ENCODE measurements at regions not wholly inside any gene's neighbourhood (a gene's known extent, or its start where the extent isn't known, plus 50 kb on each side); places are given as distances from the start of the nearest gene placed in this dataset.

DNA sequence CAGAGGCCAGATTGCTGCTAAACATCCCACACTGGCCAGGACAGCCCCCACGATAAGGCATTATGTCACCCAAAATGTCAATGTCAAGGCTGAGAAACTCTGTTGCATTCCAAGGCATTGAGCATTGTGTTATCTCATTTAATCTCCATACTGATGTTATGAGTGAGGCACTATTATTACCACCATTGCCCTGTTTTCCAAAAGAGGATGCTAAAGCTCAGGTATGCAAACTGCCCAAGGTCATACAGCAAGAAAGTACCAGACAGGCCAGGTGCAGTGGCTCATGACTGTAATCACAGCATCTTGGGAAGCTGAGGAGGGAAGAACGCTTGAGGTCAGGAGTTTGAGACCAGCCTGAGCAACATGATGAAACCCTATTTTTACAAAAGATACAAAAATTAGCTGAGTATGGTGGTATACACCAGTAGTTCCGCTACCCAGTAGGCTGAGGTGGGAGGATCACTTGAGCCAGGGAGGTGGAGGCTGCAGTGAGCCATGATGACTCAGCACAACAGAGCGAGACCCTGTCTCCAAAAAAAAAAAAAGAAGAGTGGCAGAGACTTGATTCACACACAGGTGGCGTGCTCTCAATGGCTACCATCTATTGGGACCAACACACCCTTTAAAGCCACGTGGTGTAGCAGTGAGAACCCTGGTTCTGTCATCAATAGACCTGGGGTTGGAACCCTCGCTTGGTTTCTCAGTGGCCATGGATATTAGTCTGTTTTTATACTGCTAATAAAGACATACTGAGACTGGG lies 58.8 kb upstream of the GRIN2A start (continued):
- TF ChIP-seq BCL6B (tag by site-specific recombination; IDR thresholded peaks at IDR 0.05) = no peak

GRCh38 chr16:10242097-10242496 lies 59.9 kb upstream of the GRIN2A start:
- CTCF ChIA-PET = no interaction called here

GRCh38 chr16:10242916-10243315 lies 60.7 kb upstream of the GRIN2A start:
- CTCF ChIA-PET = no interaction called here
- POLR2A ChIA-PET = no interaction called here
- Histone ChIP-seq H3K36me3 (ENCODE audit: control insufficient read depth in 2 of 2, insufficient read depth in 1 of 2, low read length in 2 of 2) (no peaks in the 10 kb centered on the region), H3K9me3 (ENCODE audit: control insufficient read depth, insufficient read depth, low read depth, low read length) (no peaks in the 10 kb centered on the region), H3K4me1 (ENCODE audit: control insufficient read depth, insufficient read depth, low read length) (no peaks in the 10 kb centered on the region), H3K27ac (ENCODE audit: extremely low read depth, low read depth, low read length) (no peak overlapping the region), H3K4me3 (ENCODE audit: low read depth, low read length) (no peak overlapping the region)
- TF ChIP-seq ZNF785 (tag by site-specific recombination; IDR thresholded peaks at IDR 0.05) (no peak), ZNF843 (tag by site-specific recombination; IDR thresholded peaks at IDR 0.05) (no peak), SP7 (tag by site-specific recombination; IDR thresholded peaks at IDR 0.05) (no peak), PATZ1 (tag by site-specific recombination; IDR thresholded peaks at IDR 0.05) (no peak), HIC1 (tag by site-specific recombination; IDR thresholded peaks at IDR 0.05) (no peak), ZSCAN30 (tag by site-specific recombination; IDR thresholded peaks at IDR 0.05) (no peak), ZNF366 (tag by site-specific recombination; conservative IDR thresholded peaks at IDR 0.05) (no peak), ZNF560 (tag by site-specific recombination; IDR thresholded peaks at IDR 0.05; ENCODE audit: borderline replicate concordance) (no peak), SP3 (tag by site-specific recombination; IDR thresholded peaks at IDR 0.05) (no peak), ZNF624 (tag by site-specific recombination; IDR thresholded peaks at IDR 0.05) (no peak), PBX3 (CRISPR knock-in tag; IDR thresholded peaks at IDR 0.05) (no peak), ZNF132 (tag by site-specific recombination; IDR thresholded peaks at IDR 0.05; ENCODE audit: borderline replicate concordance) (no peak), ZNF600 (tag by site-specific recombination; IDR thresholded peaks at IDR 0.05) (no peak), ZNF501 (tag by site-specific recombination; IDR thresholded peaks at IDR 0.05) (no peak), KLF8 (tag by site-specific recombination; IDR thresholded peaks at IDR 0.05) (no peak), ZNF768 (tag by site-specific recombination; IDR thresholded peaks at IDR 0.05) (no peak)
- TF ChIP-seq, protein P1, sequence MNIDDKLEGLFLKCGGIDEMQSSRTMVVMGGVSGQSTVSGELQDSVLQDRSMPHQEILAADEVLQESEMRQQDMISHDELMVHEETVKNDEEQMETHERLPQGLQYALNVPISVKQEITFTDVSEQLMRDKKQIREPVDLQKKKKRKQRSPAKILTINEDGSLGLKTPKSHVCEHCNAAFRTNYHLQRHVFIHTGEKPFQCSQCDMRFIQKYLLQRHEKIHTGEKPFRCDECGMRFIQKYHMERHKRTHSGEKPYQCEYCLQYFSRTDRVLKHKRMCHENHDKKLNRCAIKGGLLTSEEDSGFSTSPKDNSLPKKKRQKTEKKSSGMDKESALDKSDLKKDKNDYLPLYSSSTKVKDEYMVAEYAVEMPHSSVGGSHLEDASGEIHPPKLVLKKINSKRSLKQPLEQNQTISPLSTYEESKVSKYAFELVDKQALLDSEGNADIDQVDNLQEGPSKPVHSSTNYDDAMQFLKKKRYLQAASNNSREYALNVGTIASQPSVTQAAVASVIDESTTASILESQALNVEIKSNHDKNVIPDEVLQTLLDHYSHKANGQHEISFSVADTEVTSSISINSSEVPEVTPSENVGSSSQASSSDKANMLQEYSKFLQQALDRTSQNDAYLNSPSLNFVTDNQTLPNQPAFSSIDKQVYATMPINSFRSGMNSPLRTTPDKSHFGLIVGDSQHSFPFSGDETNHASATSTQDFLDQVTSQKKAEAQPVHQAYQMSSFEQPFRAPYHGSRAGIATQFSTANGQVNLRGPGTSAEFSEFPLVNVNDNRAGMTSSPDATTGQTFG (tag by site-specific recombination; IDR thresholded peaks at IDR 0.05; ENCODE audit: borderline replicate concordance) = no peak

More at GRCh38 chr16:10242097-10242496, 59.9 kb upstream of the GRIN2A start:
- Histone ChIP-seq H3K9me3 (ENCODE audit: control insufficient read depth, insufficient read depth, low read depth, low read length) (no peaks in the 10 kb centered on the region), H3K4me1 (ENCODE audit: control insufficient read depth, insufficient read depth, low read length) (no peaks in the 10 kb centered on the region), H3K27ac (ENCODE audit: extremely low read depth, low read depth, low read length) (no peak overlapping the region), H3K4me3 (ENCODE audit: low read depth, low read length) (no peak overlapping the region), H3K36me3 (ENCODE audit: control insufficient read depth in 2 of 2, insufficient read depth in 1 of 2, low read length in 2 of 2) (no peaks in the 10 kb centered on the region)
- TF ChIP-seq ZIC2 (tag by site-specific recombination; IDR thresholded peaks at IDR 0.05) = 0 out of 2 replicates have a peak, but pooled peaks have one; percentile 27
- TF ChIP-seq, protein P2, sequence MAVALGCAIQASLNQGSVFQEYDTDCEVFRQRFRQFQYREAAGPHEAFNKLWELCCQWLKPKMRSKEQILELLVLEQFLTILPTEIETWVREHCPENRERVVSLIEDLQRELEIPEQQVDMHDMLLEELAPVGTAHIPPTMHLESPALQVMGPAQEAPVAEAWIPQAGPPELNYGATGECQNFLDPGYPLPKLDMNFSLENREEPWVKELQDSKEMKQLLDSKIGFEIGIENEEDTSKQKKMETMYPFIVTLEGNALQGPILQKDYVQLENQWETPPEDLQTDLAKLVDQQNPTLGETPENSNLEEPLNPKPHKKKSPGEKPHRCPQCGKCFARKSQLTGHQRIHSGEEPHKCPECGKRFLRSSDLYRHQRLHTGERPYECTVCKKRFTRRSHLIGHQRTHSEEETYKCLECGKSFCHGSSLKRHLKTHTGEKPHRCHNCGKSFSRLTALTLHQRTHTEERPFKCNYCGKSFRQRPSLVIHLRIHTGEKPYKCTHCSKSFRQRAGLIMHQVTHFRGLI (tag by site-specific recombination; IDR thresholded peaks at IDR 0.05) = no peak
- POLR2A ChIA-PET = no interaction called here
